ENCODE measurements at regions not wholly inside any gene's neighbourhood (a gene's known extent, or its start where the extent isn't known, plus 50 kb on each side); places are given as distances from the start of the nearest gene placed in this dataset.

DNA sequence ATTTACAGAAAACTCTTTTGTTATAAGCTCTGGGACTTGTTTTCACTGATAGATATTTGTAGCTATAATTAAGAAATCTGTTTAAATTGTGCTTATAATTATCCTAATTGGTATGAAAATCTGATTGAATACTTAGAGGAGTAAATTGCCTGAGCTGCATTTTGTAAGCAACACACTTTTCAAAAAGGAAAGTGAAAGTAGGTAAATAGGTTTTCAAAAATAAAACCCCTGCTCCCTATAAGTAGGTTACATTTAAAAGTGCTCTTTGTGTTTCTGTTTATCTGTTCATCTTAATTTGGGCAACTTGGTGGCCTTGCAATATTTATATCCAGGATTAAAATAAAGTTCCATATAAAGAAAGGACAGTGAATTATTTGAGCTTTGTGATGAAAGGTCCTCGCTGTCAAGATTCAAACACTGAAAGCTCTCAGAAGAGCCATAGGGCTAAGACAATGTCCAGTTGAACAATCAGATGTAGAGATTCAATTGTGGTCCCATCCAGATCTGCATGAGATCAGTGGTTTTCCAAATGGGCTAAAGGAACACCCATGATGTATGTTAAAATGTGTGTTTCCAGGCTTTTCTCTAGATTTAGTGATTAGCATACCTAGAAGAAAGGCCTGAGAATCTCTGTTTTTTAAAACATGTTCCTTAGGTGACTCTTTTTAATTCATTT is 371.6 kb downstream of the RPRM start:
- no peak for DNase-seq (ENCODE audit: low read depth in 2 of 3, low spot score in 2 of 3)

GRCh38 chr2:153105829-153106578 is 372.6 kb downstream of the RPRM start:
- DNase-seq (ENCODE audit: low read depth in 2 of 3, low spot score in 2 of 3) = no peak

- no peak for DNase-seq (ENCODE audit: low read depth in 2 of 3, low spot score in 2 of 3)
Observed at GRCh38 chr2:153101187-153101586, 377.4 kb downstream of the RPRM start.

DNA sequence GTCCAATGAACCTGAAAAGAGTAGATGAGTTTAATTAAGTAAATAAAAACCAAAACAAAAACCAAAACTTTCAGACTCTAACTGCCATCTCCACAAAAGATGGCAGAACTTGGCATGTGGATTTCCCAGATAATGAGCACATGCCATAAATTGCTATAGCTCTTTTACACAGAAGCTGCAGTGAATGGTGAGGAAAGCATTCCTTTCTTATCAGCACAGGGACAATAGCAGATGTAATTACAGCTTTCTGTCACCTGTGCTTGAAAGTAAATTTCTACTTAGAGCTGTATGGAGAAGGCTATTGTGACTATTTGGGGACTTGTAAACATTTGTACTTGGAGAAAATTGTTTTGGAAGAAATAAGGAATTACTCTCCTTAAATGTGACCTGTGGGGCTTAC is 378.4 kb downstream of the RPRM start:
- DNase-seq (ENCODE audit: low read depth in 2 of 3, low spot score in 2 of 3) = no peak

GRCh38 chr2:153098073-153098472 is 379.7 kb downstream of the ARL6IP6 start:
- no peak for DNase-seq (ENCODE audit: low read depth in 2 of 3, low spot score in 2 of 3)

GRCh38 chr2:153096272-153096671 is 377.9 kb downstream of the ARL6IP6 start:
- DNase-seq (ENCODE audit: low read depth in 2 of 3, low spot score in 2 of 3) = no peak

- no peak for DNase-seq (ENCODE audit: low read depth in 2 of 3, low spot score in 2 of 3)
Observed at GRCh38 chr2:153091344-153091743, 372.9 kb downstream of the ARL6IP6 start.

GRCh38 chr2:153079315-153079714 is 360.9 kb downstream of the ARL6IP6 start:
- no peak for DNase-seq (ENCODE audit: low read depth in 2 of 3, low spot score in 2 of 3)

GRCh38 chr2:153077311-153077710 is 358.9 kb downstream of the ARL6IP6 start:
- DNase-seq (ENCODE audit: low read depth in 2 of 3, low spot score in 2 of 3) = no peak

DNA sequence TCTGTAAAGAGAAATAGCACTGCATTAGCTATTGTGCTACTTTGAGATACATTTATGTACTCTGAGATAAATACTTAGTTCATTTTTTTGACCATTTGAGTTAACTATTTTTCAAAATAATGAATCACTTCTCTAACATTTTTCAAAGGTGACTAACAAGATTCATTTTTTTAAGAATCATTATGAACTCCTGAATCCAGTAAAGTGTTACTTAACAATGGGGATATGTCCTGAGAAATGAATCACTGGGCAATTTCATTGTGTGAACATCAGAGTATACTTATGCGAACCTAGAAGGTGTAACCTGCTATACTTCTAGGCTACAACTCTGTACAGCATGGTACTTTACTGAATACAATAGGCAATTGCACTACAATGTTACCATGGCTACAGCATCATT is 355.8 kb downstream of the ARL6IP6 start:
- DNase-seq (ENCODE audit: low read depth in 2 of 3, low spot score in 2 of 3) = no peak

DNA sequence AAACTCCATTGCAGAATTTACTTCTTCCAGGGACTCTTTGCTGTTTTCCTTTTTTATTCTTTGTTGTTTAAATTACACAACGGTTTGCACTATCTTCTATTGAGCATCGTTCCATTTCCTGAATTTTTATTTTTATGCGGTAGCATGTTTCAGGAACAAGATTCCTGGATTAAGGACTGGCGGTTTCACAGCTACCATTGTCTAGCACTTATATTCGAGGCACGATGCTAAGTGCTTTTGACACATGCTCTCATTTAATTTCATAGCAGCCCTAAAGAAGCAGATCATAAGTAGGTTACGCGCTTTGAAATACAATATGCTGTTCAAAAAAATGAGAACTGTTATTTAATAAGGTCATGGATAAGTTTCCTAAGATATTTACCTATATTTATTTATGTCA is 354.4 kb downstream of the ARL6IP6 start:
- DNase-seq (ENCODE audit: low read depth in 2 of 3, low spot score in 2 of 3) = no peak

GRCh38 chr2:153072077-153072476 is 353.7 kb downstream of the ARL6IP6 start:
- no peak for DNase-seq (ENCODE audit: low read depth in 2 of 3, low spot score in 2 of 3)

DNA sequence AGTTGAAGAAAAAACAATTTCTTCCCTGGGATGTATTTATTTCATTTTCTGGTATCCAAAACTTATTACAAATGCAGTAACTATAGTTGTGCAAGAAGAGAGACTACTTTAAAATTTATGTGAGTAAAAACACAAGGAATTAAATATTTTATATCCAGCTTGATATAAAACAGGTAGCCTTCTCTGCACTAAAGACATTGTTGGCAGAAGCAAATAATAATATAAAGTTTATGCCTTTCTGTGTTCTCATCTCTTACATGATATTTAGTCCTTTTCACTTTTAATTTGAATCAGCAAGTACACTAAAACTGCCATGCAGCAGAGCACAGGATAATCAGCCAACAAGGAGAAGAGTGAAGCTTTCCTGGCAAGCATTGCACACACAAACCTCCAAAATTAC is 352.7 kb downstream of the ARL6IP6 start:
- no peak for DNase-seq (ENCODE audit: low read depth in 2 of 3, low spot score in 2 of 3)

DNA sequence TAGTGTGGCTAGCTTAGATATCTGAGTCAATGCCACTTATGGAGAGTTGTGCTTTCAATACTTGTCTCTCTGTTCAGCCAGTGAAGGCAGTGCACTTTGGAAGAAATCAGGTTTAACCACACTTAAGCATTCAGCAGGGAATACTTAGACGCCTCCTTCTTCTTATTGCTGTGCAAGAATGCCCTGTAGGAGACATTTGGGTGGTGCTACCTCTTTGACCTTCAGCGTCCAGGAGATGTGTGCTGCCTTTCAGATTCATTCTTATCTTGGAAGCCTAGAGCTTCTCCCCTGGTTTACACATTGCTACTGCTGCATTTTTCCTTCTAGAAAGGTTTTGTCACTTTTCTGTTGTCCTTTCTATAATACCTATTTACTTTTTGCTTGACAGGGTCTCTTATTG is 350.5 kb downstream of the ARL6IP6 start:
- DNase-seq (ENCODE audit: low read depth in 2 of 3, low spot score in 2 of 3) = no peak

DNA sequence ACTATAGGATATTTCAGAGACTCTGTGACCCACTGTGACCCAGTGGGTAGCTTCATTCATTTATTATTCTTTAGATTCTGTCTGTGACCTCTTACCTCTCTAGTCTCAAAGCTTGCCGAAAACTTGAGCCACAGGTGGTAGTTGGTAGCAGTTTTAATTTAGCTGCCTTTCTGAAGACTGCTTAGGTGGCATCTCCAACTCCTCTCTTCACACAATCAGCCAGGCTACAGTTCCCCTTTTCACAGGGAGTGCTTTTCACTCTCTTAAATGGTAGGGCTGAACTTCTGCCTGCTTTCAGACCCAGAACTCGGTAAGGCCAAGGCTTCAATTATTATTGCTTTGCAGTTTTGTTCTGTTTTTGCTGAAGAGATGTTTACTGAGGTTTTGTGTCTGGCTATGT is 349.6 kb downstream of the ARL6IP6 start:
- no peak for DNase-seq (ENCODE audit: low read depth in 2 of 3, low spot score in 2 of 3)

GRCh38 chr2:153059338-153060052 is 341.1 kb downstream of the ARL6IP6 start:
- DNase-seq (ENCODE audit: low read depth in 2 of 3, low spot score in 2 of 3) = no peak

- no peak for DNase-seq (ENCODE audit: low read depth in 2 of 3, low spot score in 2 of 3)
Observed at GRCh38 chr2:153057743-153058142, 339.3 kb downstream of the ARL6IP6 start.

- DNase-seq (ENCODE audit: low read depth in 2 of 3, low spot score in 2 of 3) = no peak
Observed at GRCh38 chr2:153055182-153055581, 336.8 kb downstream of the ARL6IP6 start.

DNA sequence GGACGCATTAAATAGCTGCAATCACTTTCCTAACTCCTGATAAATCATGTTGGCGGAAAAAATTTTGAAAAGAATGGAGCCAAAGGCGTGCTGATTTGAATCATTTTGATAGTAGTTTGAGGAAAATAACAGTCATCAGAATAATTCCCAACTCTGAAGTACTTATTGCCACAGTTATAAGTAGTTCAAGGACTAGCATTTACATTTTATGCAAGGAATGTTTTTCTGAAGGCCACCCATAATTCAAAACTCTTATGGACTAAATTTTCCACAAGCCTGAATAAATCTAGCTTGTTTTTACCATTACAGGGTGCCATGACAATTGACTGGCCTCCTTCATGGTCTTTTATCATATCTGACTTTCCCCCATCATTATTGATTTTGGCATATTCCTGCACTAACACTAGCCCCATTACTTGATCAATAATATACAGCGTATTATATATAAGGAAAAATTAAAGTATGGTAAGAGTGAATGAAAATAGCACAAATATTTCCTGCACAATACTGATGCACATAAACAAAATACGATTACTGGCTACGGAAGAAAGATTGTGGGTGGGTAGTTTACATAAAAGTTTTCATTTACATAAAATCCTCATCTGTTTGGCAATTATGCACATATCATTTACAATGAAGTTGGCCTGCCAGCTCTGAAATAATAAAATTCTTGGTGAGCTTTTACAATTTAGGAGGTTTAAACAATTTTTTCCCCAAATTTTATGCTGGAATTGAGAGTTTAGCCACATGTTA is 334.6 kb downstream of the ARL6IP6 start:
- DNase-seq (ENCODE audit: low read depth in 2 of 3, low spot score in 2 of 3) = no peak

DNA sequence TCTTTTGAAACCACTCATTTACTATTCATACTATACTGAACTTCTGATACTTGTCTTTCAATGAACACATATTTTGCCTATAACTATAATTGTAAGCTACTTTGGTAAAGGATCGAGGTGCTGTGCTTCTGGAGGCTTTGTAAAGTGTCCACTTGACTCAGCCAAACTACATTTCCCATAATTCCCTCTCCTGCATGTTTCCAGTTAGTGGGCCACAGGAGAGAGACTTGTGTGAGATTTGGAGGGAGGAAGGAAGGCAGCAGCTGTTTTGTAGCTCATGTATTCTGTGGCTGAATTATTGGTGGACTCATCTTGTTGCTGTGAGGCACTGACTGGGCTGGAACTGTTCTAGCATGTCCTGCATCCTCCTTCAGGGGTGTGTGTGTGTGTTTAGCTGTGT is 328.8 kb downstream of the ARL6IP6 start:
- DNase-seq (ENCODE audit: low read depth in 2 of 3, low spot score in 2 of 3) = no peak

GRCh38 chr2:153043385-153043784 is 325.0 kb downstream of the ARL6IP6 start:
- DNase-seq (ENCODE audit: low read depth in 2 of 3, low spot score in 2 of 3) = no peak

GRCh38 chr2:153028626-153029025 is 310.2 kb downstream of the ARL6IP6 start:
- DNase-seq (ENCODE audit: low read depth in 2 of 3, low spot score in 2 of 3) = no peak
